ENCODE measurements at regions not wholly inside any gene's neighbourhood (a gene's known extent, or its start where the extent isn't known, plus 50 kb on each side); places are given as distances from the start of the nearest gene placed in this dataset.

GRCh38 chr16:85355515-85355837 is 243.2 kb upstream of the CIBAR2 start:
- Histone ChIP-seq H3K27ac (ENCODE audit: low read length) (no peak overlapping the region), H3K36me3 (ENCODE audit: insufficient read depth, low read length) (no peaks in the 10 kb centered on the region), H3K79me2 (replicated peaks; ENCODE audit: insufficient read depth, low read length) (no peaks in the 10 kb centered on the region), H3K9me2 (ENCODE audit: insufficient read depth, low read length) (no peaks in the 10 kb centered on the region), H4K20me1 (ENCODE audit: insufficient read depth) (no peaks in the 10 kb centered on the region), H3K9me3 (ENCODE audit: low read length) (no peaks in the 10 kb centered on the region), H3K27me3 (ENCODE audit: insufficient read depth, low read depth, low read length) (no peaks in the 10 kb centered on the region), H2AFZ (ENCODE audit: low read depth, low read length) (no peak overlapping the region), H3K4me3 (ENCODE audit: low read length) (no peak overlapping the region), H3K9ac (ENCODE audit: low read length) (no peak overlapping the region), H3F3A (ENCODE audit: insufficient read depth, low read length, poor library complexity, severe bottlenecking) (no peaks in the 10 kb centered on the region), H3K4me2 (ENCODE audit: low read length) (no peak overlapping the region)
- TF ChIP-seq POLR2AphosphoS5 (IDR thresholded peaks at IDR 0.05) = no peak
- no peak for TF ChIP-seq RAD21 (conservative IDR thresholded peaks at IDR 0.05)
- TF ChIP-seq SMC3 (conservative IDR thresholded peaks at IDR 0.05; ENCODE audit: poor library complexity) = no peak
- TF ChIP-seq EZH2 (IDR thresholded peaks at IDR 0.05; ENCODE audit: borderline replicate concordance, insufficient read depth, low read length, poor library complexity, severe bottlenecking) = no peak
- TF ChIP-seq EP300 (conservative IDR thresholded peaks at IDR 0.05; ENCODE audit: poor library complexity, severe bottlenecking) = no peak

GRCh38 chr16:85356157-85356556 is 243.9 kb upstream of the CIBAR2 start:
- no peaks in the 10 kb centered on the region for H3K9me3 ChIP-seq (ENCODE audit: low read length)
- no peak overlapping the region for H2AFZ ChIP-seq (ENCODE audit: low read depth, low read length)
- no peaks in the 10 kb centered on the region for H3F3A ChIP-seq (ENCODE audit: insufficient read depth, low read length, poor library complexity, severe bottlenecking)
- H3K79me2 ChIP-seq (replicated peaks; ENCODE audit: insufficient read depth, low read length) = no peaks in the 10 kb centered on the region
- no peak overlapping the region for H3K9ac ChIP-seq (ENCODE audit: low read length)
- H3K4me2 ChIP-seq (ENCODE audit: low read length) = no peak overlapping the region
- H3K27me3 ChIP-seq (ENCODE audit: insufficient read depth, low read depth, low read length) = no peaks in the 10 kb centered on the region
- no peaks in the 10 kb centered on the region for H3K36me3 ChIP-seq (ENCODE audit: insufficient read depth, low read length)
- TF ChIP-seq EP300 (conservative IDR thresholded peaks at IDR 0.05; ENCODE audit: poor library complexity, severe bottlenecking) = no peak
- TF ChIP-seq SMC3 (conservative IDR thresholded peaks at IDR 0.05; ENCODE audit: poor library complexity) = no peak
- H3K9me2 ChIP-seq (ENCODE audit: insufficient read depth, low read length) = no peaks in the 10 kb centered on the region
- H4K20me1 ChIP-seq (ENCODE audit: insufficient read depth) = no peaks in the 10 kb centered on the region
- H3K27ac ChIP-seq (ENCODE audit: low read length) = no peak overlapping the region
- no peak overlapping the region for H3K4me3 ChIP-seq (ENCODE audit: low read length)

GRCh38 chr16:85357323-85357722 is 245.1 kb upstream of the CIBAR2 start:
- Histone ChIP-seq H3K9ac (ENCODE audit: low read length) (no peak overlapping the region), H3K9me2 (ENCODE audit: insufficient read depth, low read length) (no peaks in the 10 kb centered on the region), H4K20me1 (ENCODE audit: insufficient read depth) (no peaks in the 10 kb centered on the region), H3K36me3 (ENCODE audit: insufficient read depth, low read length) (no peaks in the 10 kb centered on the region), H3K79me2 (replicated peaks; ENCODE audit: insufficient read depth, low read length) (no peaks in the 10 kb centered on the region), H3F3A (ENCODE audit: insufficient read depth, low read length, poor library complexity, severe bottlenecking) (no peaks in the 10 kb centered on the region), H3K9me3 (ENCODE audit: low read length) (no peaks in the 10 kb centered on the region), H2AFZ (ENCODE audit: low read depth, low read length) (no peak overlapping the region), H3K27me3 (ENCODE audit: insufficient read depth, low read depth, low read length) (no peaks in the 10 kb centered on the region), H3K4me2 (ENCODE audit: low read length) (no peak overlapping the region), H3K27ac (ENCODE audit: low read length) (no peak overlapping the region), H3K4me3 (ENCODE audit: low read length) (no peak overlapping the region)
- TF ChIP-seq EP300 (conservative IDR thresholded peaks at IDR 0.05; ENCODE audit: poor library complexity, severe bottlenecking) = no peak
- TF ChIP-seq MXI1 (conservative IDR thresholded peaks at IDR 0.05; ENCODE audit: poor library complexity, severe bottlenecking) = no peak
- TF ChIP-seq RAD21 (conservative IDR thresholded peaks at IDR 0.05) = no peak
- no peak for TF ChIP-seq SMC3 (conservative IDR thresholded peaks at IDR 0.05; ENCODE audit: poor library complexity)
- no peak for TF ChIP-seq POLR2AphosphoS5 (IDR thresholded peaks at IDR 0.05)
- TF ChIP-seq EZH2 (IDR thresholded peaks at IDR 0.05; ENCODE audit: borderline replicate concordance, insufficient read depth, low read length, poor library complexity, severe bottlenecking) = no peak
- no peak for TF ChIP-seq CTCF (IDR thresholded peaks at IDR 0.05; ENCODE audit: poor library complexity, severe bottlenecking)
- no peak for TF ChIP-seq TAF1 (IDR thresholded peaks at IDR 0.05; ENCODE audit: low read depth)
- TF ChIP-seq REST (IDR thresholded peaks at IDR 0.05; ENCODE audit: borderline replicate concordance) = no peak
